22Rv1 (cell line): ENCODE measurements at regions not wholly inside any gene's neighbourhood (a gene's known extent, or its start where the extent isn't known, plus 50 kb on each side); places are given as distances from the start of the nearest gene placed in this dataset.

Source experiments
- ZFX ChIP-seq: fragments of 450-650 bp; IDR thresholded peaks from 2 replicates; pipeline ENCODE4 v1.6.1; 2017; ENCODE audit warnings: antibody characterized with exemption, borderline replicate concordance
- TF ChIP-seq, protein P1 (sequence below): fragments of 450-650 bp; IDR thresholded peaks from 2 replicates; pipeline ENCODE4 v1.5.1; 2017; ENCODE audit warnings: mild to moderate bottlenecking

DNA sequence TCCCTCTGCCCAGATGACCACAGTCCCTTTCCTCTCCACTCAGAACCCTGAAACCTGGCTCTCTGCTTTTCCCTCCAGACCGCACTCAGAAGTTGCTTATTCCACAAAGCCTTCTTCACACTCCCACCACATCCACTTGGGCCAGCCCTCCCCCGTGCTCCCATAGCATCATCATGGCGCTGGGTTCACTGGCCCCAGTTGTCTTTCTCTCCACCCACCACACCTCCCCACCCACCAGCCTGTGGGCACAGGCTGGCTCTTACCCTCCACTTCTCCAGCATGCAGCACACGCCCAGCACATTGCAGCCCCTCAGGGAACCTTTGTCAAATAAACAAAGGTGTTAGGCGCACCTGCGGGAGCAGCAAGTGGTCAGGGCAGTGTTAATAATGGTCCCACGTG, 130.0 kb downstream of the KATNIP start:
- TF ChIP-seq, protein P1, sequence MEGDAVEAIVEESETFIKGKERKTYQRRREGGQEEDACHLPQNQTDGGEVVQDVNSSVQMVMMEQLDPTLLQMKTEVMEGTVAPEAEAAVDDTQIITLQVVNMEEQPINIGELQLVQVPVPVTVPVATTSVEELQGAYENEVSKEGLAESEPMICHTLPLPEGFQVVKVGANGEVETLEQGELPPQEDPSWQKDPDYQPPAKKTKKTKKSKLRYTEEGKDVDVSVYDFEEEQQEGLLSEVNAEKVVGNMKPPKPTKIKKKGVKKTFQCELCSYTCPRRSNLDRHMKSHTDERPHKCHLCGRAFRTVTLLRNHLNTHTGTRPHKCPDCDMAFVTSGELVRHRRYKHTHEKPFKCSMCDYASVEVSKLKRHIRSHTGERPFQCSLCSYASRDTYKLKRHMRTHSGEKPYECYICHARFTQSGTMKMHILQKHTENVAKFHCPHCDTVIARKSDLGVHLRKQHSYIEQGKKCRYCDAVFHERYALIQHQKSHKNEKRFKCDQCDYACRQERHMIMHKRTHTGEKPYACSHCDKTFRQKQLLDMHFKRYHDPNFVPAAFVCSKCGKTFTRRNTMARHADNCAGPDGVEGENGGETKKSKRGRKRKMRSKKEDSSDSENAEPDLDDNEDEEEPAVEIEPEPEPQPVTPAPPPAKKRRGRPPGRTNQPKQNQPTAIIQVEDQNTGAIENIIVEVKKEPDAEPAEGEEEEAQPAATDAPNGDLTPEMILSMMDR = no peak
- no peak for TF ChIP-seq ZFX
